NB4 (cell line): ENCODE measurements at regions not wholly inside any gene's neighbourhood (a gene's known extent, or its start where the extent isn't known, plus 50 kb on each side); places are given as distances from the start of the nearest gene placed in this dataset.

Source experiments
- POLR2A ChIP-seq: IDR thresholded peaks from 2 replicates; pipeline ENCODE4 v1.6.1; 2011; ENCODE audit warnings: mild to moderate bottlenecking; ENCODE audit not compliant: insufficient read length; ENCODE audit errors: extremely low read depth
- TF ChIP-seq, protein P1 (sequence below): IDR thresholded peaks from one replicate; pipeline ENCODE4 v1.5.1; 2012; ENCODE audit warnings: low read depth, low read length
- TF ChIP-seq, protein P2 (sequence below): IDR thresholded peaks from 2 replicates; pipeline ENCODE4 v1.6.1; 2011; ENCODE audit warnings: low read depth, low read length

- TF ChIP-seq, protein P1, sequence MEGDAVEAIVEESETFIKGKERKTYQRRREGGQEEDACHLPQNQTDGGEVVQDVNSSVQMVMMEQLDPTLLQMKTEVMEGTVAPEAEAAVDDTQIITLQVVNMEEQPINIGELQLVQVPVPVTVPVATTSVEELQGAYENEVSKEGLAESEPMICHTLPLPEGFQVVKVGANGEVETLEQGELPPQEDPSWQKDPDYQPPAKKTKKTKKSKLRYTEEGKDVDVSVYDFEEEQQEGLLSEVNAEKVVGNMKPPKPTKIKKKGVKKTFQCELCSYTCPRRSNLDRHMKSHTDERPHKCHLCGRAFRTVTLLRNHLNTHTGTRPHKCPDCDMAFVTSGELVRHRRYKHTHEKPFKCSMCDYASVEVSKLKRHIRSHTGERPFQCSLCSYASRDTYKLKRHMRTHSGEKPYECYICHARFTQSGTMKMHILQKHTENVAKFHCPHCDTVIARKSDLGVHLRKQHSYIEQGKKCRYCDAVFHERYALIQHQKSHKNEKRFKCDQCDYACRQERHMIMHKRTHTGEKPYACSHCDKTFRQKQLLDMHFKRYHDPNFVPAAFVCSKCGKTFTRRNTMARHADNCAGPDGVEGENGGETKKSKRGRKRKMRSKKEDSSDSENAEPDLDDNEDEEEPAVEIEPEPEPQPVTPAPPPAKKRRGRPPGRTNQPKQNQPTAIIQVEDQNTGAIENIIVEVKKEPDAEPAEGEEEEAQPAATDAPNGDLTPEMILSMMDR = no peak
- no peak for TF ChIP-seq POLR2A
- TF ChIP-seq, protein P2, sequence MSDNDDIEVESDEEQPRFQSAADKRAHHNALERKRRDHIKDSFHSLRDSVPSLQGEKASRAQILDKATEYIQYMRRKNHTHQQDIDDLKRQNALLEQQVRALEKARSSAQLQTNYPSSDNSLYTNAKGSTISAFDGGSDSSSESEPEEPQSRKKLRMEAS = no peak
Observed at GRCh38 chr5:2335733-2336515, 415.6 kb downstream of the IRX2 start.
